ENCODE measurements at regions not wholly inside any gene's neighbourhood (a gene's known extent, or its start where the extent isn't known, plus 50 kb on each side); places are given as distances from the start of the nearest gene placed in this dataset.
"Not testable (repeated sequence)": the region's sequence is repeated elsewhere in the genome, so short reads cannot be mapped to it uniquely, and the experiment has no call there.

DNA sequence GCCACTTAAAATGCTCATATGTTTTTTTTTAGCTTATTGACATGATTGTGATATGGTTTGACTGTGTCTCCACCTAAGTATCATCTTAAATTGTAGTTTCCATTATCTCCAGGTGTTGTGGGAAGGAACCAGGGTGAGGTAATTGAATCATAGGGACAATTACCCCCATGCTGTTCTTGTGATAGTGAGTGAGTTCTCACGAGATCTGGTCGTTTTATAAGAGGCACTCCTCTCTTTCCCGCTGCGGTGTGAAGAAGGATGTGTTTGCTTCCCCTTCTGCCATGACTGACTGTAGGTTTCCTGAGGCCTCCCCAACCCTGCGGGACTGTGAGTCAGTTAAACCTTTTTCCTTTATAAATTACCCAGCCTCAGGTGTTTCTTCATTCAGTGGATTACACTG, 80.5 kb upstream of the ETV1 start:
- Histone ChIP-seq H3K27me3 (ENCODE audit: low read depth) (no peaks in the 10 kb centered on the region), H3K36me3 (no peaks in the 10 kb centered on the region), H3K4me3 (no peak overlapping the region), H3K27ac (replicated peaks) (no peak overlapping the region), H3K4me1 (peaks cover 18% of the 10 kb centered on the region), H3K9me3 (replicated peaks) (no peaks in the 10 kb centered on the region)
- intact Hi-C loops (cut with micrococcal nuclease), result no loop called here
- TF ChIP-seq, protein P1, sequence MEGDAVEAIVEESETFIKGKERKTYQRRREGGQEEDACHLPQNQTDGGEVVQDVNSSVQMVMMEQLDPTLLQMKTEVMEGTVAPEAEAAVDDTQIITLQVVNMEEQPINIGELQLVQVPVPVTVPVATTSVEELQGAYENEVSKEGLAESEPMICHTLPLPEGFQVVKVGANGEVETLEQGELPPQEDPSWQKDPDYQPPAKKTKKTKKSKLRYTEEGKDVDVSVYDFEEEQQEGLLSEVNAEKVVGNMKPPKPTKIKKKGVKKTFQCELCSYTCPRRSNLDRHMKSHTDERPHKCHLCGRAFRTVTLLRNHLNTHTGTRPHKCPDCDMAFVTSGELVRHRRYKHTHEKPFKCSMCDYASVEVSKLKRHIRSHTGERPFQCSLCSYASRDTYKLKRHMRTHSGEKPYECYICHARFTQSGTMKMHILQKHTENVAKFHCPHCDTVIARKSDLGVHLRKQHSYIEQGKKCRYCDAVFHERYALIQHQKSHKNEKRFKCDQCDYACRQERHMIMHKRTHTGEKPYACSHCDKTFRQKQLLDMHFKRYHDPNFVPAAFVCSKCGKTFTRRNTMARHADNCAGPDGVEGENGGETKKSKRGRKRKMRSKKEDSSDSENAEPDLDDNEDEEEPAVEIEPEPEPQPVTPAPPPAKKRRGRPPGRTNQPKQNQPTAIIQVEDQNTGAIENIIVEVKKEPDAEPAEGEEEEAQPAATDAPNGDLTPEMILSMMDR (IDR thresholded peaks at IDR 0.05; ENCODE audit: borderline replicate concordance), result no peak
- no peak for DNase-seq

DNA sequence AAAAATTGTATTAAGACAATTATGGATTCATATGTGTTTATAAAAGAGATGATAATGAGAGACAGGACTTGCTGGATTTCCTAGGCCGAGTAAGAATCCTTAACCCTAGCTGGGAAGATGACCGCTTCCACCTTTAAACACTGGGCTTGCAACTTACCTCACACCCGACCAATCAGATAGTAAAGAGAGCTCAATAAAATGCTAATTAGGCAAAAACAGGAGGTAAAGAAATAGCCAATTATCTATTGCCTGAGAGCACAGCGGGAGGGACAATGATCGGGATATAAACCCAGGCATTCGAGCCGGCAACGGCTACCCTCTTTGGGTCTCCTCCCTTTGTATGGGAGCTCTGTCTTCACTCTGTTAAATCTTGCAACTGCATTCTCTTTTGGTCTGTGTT, 77.3 kb upstream of the ETV1 start:
- H3K4me1 ChIP-seq; H3K36me3 ChIP-seq; H3K9me3 ChIP-seq (replicated peaks); H3K4me3 ChIP-seq; DNase-seq; intact Hi-C loops (cut with micrococcal nuclease); H3K27me3 ChIP-seq (ENCODE audit: low read depth); H3K27ac ChIP-seq (replicated peaks): not testable (repeated sequence)

DNA sequence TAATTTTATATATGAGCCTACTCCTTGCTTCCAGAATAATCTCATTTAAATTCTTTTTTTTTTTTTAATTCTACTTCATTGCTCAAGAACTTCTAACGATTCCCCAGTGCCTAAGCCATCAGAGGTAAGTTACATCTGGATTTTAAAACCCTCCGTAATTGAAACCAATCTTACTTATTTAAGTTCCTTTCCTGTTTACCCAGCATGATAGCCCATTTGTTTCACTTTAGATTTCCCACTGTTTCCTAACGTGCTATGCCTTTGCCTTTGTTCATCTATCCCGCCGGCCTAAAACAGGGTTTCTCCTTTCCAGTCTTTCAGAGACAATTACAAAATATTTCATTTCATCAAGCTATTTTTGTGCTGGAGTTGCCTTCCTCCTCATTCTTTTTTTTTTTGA, 75.8 kb upstream of the ETV1 start:
- H3K4me3 ChIP-seq, result no peak overlapping the region
- no peaks in the 10 kb centered on the region for H3K9me3 ChIP-seq (replicated peaks)
- intact Hi-C loops (cut with micrococcal nuclease), result no loop called here
- DNase-seq, result no peak
- H3K27ac ChIP-seq (replicated peaks), result no peak overlapping the region
- TF ChIP-seq, protein P1 (IDR thresholded peaks at IDR 0.05; ENCODE audit: borderline replicate concordance), result no peak
- H3K36me3 ChIP-seq, result no peaks in the 10 kb centered on the region
- no peaks in the 10 kb centered on the region for H3K4me1 ChIP-seq
- no peaks in the 10 kb centered on the region for H3K27me3 ChIP-seq (ENCODE audit: low read depth)

DNA sequence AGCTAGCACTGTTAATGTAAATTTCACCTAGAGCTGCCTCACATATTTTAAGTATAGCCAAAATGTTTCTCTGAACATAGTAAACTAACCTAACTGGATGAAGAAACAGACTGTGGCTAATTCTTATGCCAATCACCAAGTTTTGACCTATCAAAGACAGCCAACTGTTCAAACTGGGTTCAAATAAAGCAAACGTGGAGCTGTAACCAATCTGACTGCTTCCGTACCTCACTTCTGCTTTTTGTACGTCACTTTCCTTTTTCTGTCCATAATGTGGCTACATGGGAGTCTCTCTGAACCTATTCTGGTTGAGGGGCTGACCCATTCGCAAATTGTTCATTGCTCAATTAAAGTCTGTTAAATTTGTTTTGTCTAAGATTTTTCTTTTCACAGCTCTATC, 66.3 kb upstream of the ETV1 start:
- no peaks in the 10 kb centered on the region for H3K9me3 ChIP-seq (replicated peaks)
- no peak for DNase-seq
- no peaks in the 10 kb centered on the region for H3K27me3 ChIP-seq (ENCODE audit: low read depth)
- no peaks in the 10 kb centered on the region for H3K36me3 ChIP-seq
- TF ChIP-seq, protein P1 (IDR thresholded peaks at IDR 0.05; ENCODE audit: borderline replicate concordance), result no peak
- H3K4me1 ChIP-seq, result no peaks in the 10 kb centered on the region
- H3K4me3 ChIP-seq, result no peak overlapping the region
- H3K27ac ChIP-seq (replicated peaks), result no peak overlapping the region
- intact Hi-C loops (cut with micrococcal nuclease), result no loop called here

DNA sequence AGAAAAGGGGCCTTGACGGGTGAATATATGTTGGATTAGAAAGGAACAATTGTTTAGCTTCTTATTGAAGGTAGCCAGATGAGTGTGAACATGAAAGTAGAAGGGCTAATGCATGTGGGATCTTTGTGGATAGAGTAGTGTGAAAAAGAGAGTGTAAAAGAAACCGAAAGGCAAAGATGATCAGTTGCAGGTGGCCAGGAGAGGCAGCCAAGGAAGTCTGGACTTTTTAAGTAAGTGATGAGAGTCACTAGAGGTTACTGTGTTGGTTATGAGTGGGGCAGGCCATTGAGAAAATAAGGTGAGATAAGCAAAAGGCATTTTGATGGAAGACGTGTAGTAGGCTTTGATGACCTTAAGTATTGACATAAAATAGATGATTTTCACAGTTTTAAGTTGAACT, 64.7 kb upstream of the ETV1 start:
- TF ChIP-seq, protein P1 (IDR thresholded peaks at IDR 0.05; ENCODE audit: borderline replicate concordance), result no peak
- intact Hi-C loops (cut with micrococcal nuclease), result no loop called here
- Histone ChIP-seq H3K4me3 (no peak overlapping the region), H3K9me3 (replicated peaks) (no peaks in the 10 kb centered on the region), H3K36me3 (no peaks in the 10 kb centered on the region), H3K27ac (replicated peaks) (no peak overlapping the region), H3K4me1 (no peaks in the 10 kb centered on the region), H3K27me3 (ENCODE audit: low read depth) (no peaks in the 10 kb centered on the region)
- DNase-seq, result no peak

DNA sequence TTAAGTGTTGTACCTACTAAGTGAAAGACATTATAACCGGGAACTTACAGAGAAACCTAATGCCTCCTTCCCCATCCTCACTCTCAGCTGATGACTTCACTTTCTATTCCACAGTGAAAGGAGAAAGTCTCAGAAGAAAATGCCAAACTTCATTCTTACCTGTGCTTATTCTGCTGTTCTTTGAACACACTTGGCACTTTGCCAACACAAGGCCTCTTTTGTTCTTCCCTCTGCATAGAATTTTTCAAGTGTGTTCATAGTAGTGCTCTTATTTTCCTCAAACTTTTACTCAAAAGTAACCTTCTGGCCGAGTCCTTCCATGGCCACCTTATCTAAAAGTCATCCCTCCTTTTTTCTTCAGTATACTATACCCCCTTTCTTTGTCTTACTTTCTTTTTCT, 59.4 kb upstream of the ETV1 start:
- H3K9me3 ChIP-seq (replicated peaks), result peaks cover 10% of the 10 kb centered on the region
- TF ChIP-seq, protein P1 (IDR thresholded peaks at IDR 0.05; ENCODE audit: borderline replicate concordance), result no peak
- no peak overlapping the region for H3K27ac ChIP-seq (replicated peaks)
- no peaks in the 10 kb centered on the region for H3K36me3 ChIP-seq
- no peak for DNase-seq
- no peaks in the 10 kb centered on the region for H3K4me1 ChIP-seq
- no peaks in the 10 kb centered on the region for H3K27me3 ChIP-seq (ENCODE audit: low read depth)
- intact Hi-C loops (cut with micrococcal nuclease), result no loop called here
- no peak overlapping the region for H3K4me3 ChIP-seq
